HUDEP-2 (cell line): ENCODE measurements at regions not wholly inside any gene's neighbourhood (a gene's known extent, or its start where the extent isn't known, plus 50 kb on each side); places are given as distances from the start of the nearest gene placed in this dataset.

Source experiments
- DNase-seq, 76 experiments: peaks; one replicate each; lab custom pipeline; 2025; ENCODE audit not compliant: unreplicated experiment in 76 of 76; lab: John Stamatoyannopoulos, UW

- no peak for DNase-seq
Measured at GRCh38 chr7:117971556-117972244, 98.5 kb upstream of the CTTNBP2 start.

GRCh38 chr7:117972606-117973005, 99.4 kb upstream of the CTTNBP2 start:
- no peak for DNase-seq

GRCh38 chr7:117973975-117974374, 100.7 kb upstream of the CTTNBP2 start:
- no peak for DNase-seq

- no peak for DNase-seq
Measured at GRCh38 chr7:117974891-117975290, 101.7 kb upstream of the CTTNBP2 start.

- DNase-seq: no peak
Measured at GRCh38 chr7:117975476-117975875, 102.2 kb upstream of the CTTNBP2 start.

GRCh38 chr7:117979954-117980497, 106.8 kb upstream of the CTTNBP2 start:
- no peak for DNase-seq

- DNase-seq: no peak
Measured at GRCh38 chr7:117982071-117983055, 109.1 kb upstream of the CTTNBP2 start.

GRCh38 chr7:117986645-117987269, 113.5 kb upstream of the CTTNBP2 start:
- no peak for DNase-seq

GRCh38 chr7:117990834-117991233, 117.6 kb upstream of the CTTNBP2 start:
- no peak for DNase-seq

GRCh38 chr7:117992635-117993376, 119.6 kb upstream of the CTTNBP2 start:
- DNase-seq: no peak

- DNase-seq: peak in 22 of 76 experiments; percentile 1 to 42 (median 12)
Measured at GRCh38 chr7:117993377-117994003, 120.2 kb upstream of the CTTNBP2 start.

GRCh38 chr7:117995850-117996650, 122.8 kb upstream of the CTTNBP2 start:
- no peak for DNase-seq

GRCh38 chr7:117997862-117998825, 124.9 kb upstream of the CTTNBP2 start:
- no peak for DNase-seq

GRCh38 chr7:118000480-118001202, 127.4 kb upstream of the CTTNBP2 start:
- no peak for DNase-seq

- no peak for DNase-seq
Measured at GRCh38 chr7:118003476-118003875, 130.2 kb upstream of the CTTNBP2 start.

GRCh38 chr7:118005026-118005425, 131.8 kb upstream of the CTTNBP2 start:
- no peak for DNase-seq

GRCh38 chr7:118006979-118007378, 133.7 kb upstream of the CTTNBP2 start:
- DNase-seq: no peak
